HG03066 (cell line): ENCODE measurements at regions not wholly inside any gene's neighbourhood (a gene's known extent, or its start where the extent isn't known, plus 50 kb on each side); places are given as distances from the start of the nearest gene placed in this dataset.

ENCODE experiments used
- ATAC-seq: cut with Tn5 transposase; IDR thresholded peaks from one replicate; pipeline ENCODE4 v1.9.1; 2021; ENCODE audit warnings: low read depth; ENCODE audit not compliant: unreplicated experiment

- no peak for ATAC-seq
Measured at GRCh38 chr11:112769584-112769983, 191.6 kb upstream of the NCAM1 start.

- no peak for ATAC-seq
Measured at GRCh38 chr11:112770033-112770432, 191.2 kb upstream of the NCAM1 start.

DNA sequence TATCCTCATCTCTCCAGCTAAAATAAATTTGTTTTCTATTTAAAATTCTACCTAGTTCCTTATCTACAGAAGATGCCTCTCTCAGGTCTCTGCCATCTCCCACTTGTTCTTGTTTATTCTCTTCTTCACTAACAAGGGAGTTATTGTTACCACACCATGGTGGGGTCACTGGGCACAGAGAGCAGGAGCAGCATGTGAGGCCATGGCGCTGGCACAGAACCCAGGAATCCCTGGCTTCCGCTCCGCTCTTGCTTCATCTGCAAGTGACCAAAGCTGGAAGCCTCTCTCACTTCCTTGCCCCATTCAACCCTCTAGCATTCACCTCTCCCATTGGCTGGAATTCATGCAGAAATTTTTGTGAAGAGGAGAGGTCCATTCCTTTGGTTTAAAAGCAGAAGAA, 190.7 kb upstream of the NCAM1 start:
- ATAC-seq: no peak

DNA sequence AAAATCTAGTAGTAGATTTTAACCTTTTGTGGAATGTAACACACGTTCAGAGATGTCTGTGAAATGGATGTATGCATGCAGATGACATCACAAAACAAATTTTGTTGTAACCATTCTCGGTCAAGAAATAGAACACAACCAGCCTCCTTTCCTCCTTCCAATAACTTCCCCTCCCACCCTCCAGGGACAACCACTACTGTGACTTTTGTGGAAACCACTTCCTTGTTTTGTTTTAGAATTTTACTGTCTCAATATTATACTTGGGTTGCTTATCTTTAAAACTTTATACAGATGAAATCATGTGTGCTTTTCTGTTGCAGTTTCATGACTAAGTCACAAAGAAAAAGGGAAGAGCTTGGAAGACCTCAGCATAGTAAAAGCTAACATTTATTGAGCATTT, 189.4 kb upstream of the NCAM1 start:
- no peak for ATAC-seq

- ATAC-seq: no peak
Measured at GRCh38 chr11:112773264-112773663, 188.0 kb upstream of the NCAM1 start.

GRCh38 chr11:112776834-112777233, 184.4 kb upstream of the NCAM1 start:
- ATAC-seq: no peak

- ATAC-seq: no peak
Measured at GRCh38 chr11:112777283-112777751, 183.9 kb upstream of the NCAM1 start.

DNA sequence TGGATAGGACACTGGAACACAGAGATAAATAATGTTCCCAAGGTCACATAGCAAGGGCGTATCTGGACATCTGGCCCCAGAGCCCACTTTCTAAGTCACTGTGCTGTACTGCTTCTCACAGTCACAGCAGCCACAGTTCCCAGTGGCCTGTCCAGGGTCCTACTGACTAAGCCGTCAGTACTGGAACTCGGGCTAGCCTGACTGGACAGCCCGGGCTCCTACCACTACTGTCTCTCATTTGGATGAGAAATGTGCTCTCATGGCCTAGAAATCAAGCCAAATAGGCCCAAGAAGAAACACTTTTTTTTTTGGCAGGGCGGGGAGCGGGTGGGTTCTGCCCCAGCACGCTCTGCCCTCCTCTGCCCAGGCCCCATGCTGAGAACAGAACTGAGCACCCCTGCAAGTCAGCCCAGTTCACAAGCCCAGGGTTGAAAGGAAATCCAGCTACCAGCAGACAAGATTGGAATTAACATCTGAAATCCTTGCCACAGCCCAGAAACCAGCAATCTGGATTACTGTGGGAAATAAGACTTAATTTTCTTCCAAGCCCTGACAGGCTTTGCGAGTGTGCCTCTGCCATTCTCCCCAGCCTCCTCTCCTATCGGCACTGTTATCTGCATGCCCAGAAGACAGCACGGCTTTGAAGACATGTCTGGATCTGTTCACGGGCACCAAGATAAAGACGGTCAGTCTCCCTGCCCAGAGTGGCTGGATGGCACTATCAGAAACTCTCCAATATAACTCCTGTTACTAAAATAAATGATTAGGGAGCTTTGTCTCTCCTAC, 182.9 kb upstream of the NCAM1 start:
- no peak for ATAC-seq

- no peak for ATAC-seq
Measured at GRCh38 chr11:112778877-112779266, 182.3 kb upstream of the NCAM1 start.

GRCh38 chr11:112780351-112781087, 180.7 kb upstream of the NCAM1 start:
- ATAC-seq: no peak

DNA sequence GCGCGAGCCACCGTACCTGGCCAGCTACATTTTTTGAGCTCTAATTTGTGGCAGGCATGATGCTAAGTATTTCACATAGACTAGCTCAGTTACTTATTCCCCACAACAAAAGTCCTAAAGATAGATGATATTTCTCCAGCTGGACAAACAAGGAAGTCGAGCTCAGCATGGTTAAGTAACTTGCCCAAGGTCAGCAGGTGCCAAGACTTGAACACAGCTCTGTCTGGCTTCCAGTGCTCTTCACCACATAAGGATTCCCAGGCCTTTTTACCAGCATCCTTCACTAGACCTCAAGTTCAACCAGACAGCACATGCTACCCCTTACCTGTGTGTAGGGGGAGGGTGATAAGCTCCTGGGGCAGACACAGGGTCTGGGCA, 177.3 kb upstream of the NCAM1 start:
- no peak for ATAC-seq

GRCh38 chr11:112784323-112785073, 176.7 kb upstream of the NCAM1 start:
- ATAC-seq: no peak

DNA sequence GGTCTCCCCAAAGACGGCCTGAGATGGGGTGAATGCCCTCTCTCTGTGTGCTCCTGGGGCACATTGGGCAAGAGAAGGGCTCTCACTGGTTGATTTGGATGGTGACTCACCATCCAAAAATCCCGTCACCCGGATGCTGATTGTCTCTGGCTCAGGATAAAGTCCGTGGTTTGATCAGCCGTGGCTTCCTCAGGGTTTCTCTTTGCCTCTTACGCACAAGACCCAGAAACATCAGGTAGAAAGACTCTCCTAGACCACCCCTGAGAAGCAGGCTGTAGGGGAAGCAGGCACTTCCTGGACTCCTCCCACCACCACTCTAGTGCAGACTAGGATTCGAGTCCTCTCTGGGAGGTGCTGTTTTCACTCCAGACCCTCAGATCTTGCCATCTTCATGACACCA, 176.1 kb upstream of the NCAM1 start:
- no peak for ATAC-seq

DNA sequence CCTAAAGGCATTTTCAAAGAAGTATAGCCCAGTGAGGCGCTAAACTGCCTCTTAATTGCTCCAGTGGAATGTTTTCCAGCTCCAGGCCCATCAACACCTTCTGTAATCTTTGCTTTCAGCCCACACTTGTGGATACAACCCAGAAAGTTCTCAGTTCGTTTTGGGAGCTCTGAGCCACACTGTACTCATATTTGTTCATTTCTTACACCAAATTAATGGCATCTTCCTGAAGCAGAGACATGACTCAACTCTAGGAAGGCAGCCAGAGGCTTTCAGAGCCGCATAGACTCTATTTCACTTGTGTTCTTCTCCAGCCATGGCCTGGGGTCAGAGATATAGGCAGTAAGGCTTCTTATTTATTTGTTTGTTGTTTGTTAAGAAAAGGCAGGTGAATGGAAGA, 175.5 kb upstream of the NCAM1 start:
- ATAC-seq: no peak

- no peak for ATAC-seq
Measured at GRCh38 chr11:112786196-112786595, 175.0 kb upstream of the NCAM1 start.

DNA sequence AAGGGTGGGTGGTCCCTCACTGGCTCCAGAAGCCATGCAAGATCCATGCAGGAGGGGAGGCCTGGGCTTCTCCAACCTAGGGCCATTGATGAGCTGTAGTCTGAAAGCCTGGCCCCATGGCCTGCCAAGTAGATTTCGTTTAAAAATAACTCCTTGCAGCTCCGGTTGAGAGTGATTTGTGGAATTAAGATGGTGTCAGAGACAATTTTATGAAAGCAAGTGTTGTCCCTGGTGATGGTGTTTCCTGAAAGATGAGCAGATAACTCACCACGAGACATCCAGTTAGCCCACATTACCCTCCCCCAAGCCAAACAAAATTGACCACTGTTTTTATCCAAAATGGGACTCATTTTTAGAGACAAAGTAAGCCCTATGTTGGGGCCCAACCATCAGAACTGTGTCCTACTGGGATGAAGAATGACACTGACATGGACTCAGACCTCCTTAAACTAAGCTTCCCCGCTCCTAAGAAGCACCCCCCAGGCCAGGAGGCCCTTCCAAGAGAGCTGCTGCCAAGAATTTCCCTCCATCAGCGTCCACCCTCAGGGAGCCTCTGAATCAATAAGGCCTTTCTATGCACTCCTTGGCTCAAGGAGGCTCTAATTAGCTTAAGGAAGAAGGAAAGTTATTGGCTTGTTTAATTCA, 174.2 kb upstream of the NCAM1 start:
- ATAC-seq: no peak

- no peak for ATAC-seq
Measured at GRCh38 chr11:112789481-112789880, 171.7 kb upstream of the NCAM1 start.

DNA sequence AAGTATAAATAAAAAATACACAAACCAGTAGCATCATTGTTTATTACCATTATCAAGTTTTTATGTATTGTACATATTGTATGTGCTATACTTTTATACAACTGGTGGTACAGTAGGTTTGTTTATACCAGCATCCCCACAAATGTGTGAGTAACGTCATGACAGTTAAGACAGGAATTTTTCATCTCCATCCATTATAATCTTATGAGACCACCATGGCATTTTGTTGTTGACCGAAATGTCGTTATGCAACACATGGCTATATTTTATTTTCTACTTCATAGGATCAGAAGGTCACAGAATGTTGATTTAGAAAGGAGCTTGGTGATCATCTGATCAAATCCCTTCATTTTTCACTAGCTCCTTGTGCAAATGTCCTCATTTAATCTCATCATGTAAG, 170.9 kb upstream of the NCAM1 start:
- no peak for ATAC-seq

- ATAC-seq: no peak
Measured at GRCh38 chr11:112792070-112792469, 169.2 kb upstream of the NCAM1 start.

DNA sequence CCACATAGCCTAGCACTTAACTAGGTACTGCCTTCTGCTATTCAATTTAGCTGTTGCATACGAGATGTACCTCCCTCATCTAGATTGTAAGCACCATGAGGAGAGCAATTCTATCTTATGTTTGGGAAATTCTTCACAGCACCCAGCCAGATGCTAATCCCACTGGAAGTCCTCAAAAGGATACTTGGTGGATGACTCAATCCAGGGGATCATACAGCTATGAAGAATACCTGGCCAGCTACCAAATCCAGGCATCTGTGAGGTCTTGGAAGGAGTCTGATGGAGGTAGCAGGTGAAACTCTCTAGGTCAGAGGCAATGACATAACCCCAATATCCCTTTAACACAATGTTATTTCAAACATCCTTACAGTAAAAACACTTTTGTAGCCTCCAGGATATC, 167.8 kb upstream of the NCAM1 start:
- no peak for ATAC-seq

- no peak for ATAC-seq
Measured at GRCh38 chr11:112794331-112794846, 166.8 kb upstream of the NCAM1 start.
